KMS-11 (cell line): ENCODE measurements at regions not wholly inside any gene's neighbourhood (a gene's known extent, or its start where the extent isn't known, plus 50 kb on each side); places are given as distances from the start of the nearest gene placed in this dataset.

Experiments used
- H2AFZ ChIP-seq: fragments of 200-600 bp; sonication (generic); 2 replicates; pipeline ENCODE4 v1.6.1; 2016; ENCODE audit warnings: antibody characterized with exemption, mixed run types, low read depth
- H3K27ac ChIP-seq: fragments of 200-600 bp; sonication (generic); 2 replicates; pipeline ENCODE4 v1.6.1; 2016; ENCODE audit warnings: mild to moderate bottlenecking, mixed run types
- H3K27me3 ChIP-seq: fragments of 200-600 bp; sonication (generic); 2 replicates; pipeline ENCODE4 v1.6.1; 2017; ENCODE audit warnings: mild to moderate bottlenecking, low read depth, mixed run types, moderate library complexity; ENCODE audit not compliant: insufficient read depth
- H3K36me3 ChIP-seq: fragments of 200-600 bp; sonication (generic); 2 replicates; pipeline ENCODE4 v1.6.1; 2017; ENCODE audit warnings: mild to moderate bottlenecking, mixed run types; ENCODE audit not compliant: insufficient read depth
- H3K4me1 ChIP-seq: fragments of 200-600 bp; sonication (generic); 2 replicates; pipeline ENCODE4 v1.6.1; 2016; ENCODE audit warnings: mild to moderate bottlenecking, low read depth, mixed run types; ENCODE audit not compliant: poor library complexity, severe bottlenecking
- H3K4me2 ChIP-seq: fragments of 200-600 bp; sonication (generic); 2 replicates; pipeline ENCODE4 v1.7.0; 2016; ENCODE audit warnings: mild to moderate bottlenecking, mixed run types
- H3K4me3 ChIP-seq: fragments of 200-600 bp; sonication (generic); IDR thresholded peaks from 2 replicates; pipeline ENCODE4 v1.6.1; 2017; ENCODE audit warnings: low read depth, low read length, mixed read lengths; ENCODE audit not compliant: insufficient read depth
- H3K79me2 ChIP-seq: fragments of 200-600 bp; sonication (generic); 2 replicates; pipeline ENCODE4 v1.6.1; 2016; ENCODE audit warnings: low read depth, mixed run types; ENCODE audit not compliant: insufficient read depth
- H3K9ac ChIP-seq: fragments of 200-600 bp; sonication (generic); 2 replicates; pipeline ENCODE4 v1.6.1; 2016; ENCODE audit warnings: mild to moderate bottlenecking, mixed run types
- H4K20me1 ChIP-seq: fragments of 200-600 bp; sonication (generic); 2 replicates; pipeline ENCODE4 v1.6.1; 2016; ENCODE audit warnings: mild to moderate bottlenecking, mixed run types; ENCODE audit not compliant: insufficient read depth
- TF ChIP-seq, protein P1 (sequence below): fragments of 200-600 bp; sonication (generic); conservative IDR thresholded peaks from 2 replicates; pipeline ENCODE4 v1.6.1; 2017; ENCODE audit warnings: low read depth, mild to moderate bottlenecking, antibody characterized with exemption, low read length, moderate library complexity, mixed read lengths

DNA sequence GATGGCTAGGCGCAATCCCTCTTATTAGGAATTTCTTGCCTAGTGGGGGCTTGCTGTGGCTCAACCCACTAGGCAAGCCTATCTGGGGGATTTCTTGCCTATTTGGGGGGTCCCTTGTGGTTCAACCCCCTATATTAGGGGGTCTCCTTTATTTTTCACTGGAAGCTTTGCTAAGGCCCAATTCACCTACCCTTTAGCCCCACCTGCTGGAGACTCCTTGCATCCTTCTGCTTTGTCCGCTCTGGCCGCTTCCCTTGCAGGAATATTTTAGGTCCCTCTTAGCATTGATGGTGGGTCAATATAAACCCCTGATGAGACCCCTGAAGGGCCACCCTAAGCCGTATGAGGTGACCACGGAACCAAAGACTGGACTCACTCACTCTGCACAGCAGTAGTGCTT, 1552.1 kb downstream of the AACS start:
- Histone ChIP-seq H2AFZ (no peak overlapping the region), H3K4me2 (no peak overlapping the region), H3K9ac (no peak overlapping the region), H3K27me3 (no peaks in the 10 kb centered on the region), H3K4me3 (no peak overlapping the region), H3K4me1 (no peaks in the 10 kb centered on the region), H4K20me1 (no peaks in the 10 kb centered on the region), H3K79me2 (no peaks in the 10 kb centered on the region), H3K27ac (no peak overlapping the region), H3K36me3 (no peaks in the 10 kb centered on the region)
- TF ChIP-seq, protein P1, sequence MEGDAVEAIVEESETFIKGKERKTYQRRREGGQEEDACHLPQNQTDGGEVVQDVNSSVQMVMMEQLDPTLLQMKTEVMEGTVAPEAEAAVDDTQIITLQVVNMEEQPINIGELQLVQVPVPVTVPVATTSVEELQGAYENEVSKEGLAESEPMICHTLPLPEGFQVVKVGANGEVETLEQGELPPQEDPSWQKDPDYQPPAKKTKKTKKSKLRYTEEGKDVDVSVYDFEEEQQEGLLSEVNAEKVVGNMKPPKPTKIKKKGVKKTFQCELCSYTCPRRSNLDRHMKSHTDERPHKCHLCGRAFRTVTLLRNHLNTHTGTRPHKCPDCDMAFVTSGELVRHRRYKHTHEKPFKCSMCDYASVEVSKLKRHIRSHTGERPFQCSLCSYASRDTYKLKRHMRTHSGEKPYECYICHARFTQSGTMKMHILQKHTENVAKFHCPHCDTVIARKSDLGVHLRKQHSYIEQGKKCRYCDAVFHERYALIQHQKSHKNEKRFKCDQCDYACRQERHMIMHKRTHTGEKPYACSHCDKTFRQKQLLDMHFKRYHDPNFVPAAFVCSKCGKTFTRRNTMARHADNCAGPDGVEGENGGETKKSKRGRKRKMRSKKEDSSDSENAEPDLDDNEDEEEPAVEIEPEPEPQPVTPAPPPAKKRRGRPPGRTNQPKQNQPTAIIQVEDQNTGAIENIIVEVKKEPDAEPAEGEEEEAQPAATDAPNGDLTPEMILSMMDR, result 0 out of 2 replicates have a peak, but pooled peaks have one; percentile 37

DNA sequence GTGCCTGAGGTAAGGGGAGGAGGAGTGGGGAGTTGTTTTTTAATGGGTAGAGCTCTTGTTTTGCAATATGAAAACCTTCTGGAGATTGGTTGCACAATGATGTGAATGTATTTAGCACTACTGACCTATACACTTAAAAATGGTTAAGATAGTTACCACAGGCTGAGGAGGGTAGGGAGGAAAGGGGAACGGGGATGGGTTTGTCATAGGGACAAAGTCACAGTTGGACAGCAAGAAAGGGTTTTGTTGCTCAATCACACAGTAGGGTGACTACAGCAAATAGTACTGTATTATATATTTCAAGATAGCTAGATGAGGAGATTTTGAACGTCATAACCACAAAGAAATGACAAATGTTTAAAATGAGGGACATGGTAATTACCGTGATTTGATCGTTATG, 1562.4 kb downstream of the AACS start:
- TF ChIP-seq, protein P1, result no peak
- Histone ChIP-seq H3K4me2 (no peak overlapping the region), H4K20me1 (no peaks in the 10 kb centered on the region), H3K4me1 (no peaks in the 10 kb centered on the region), H3K36me3 (no peaks in the 10 kb centered on the region), H3K27ac (no peak overlapping the region), H2AFZ (no peak overlapping the region), H3K4me3 (no peak overlapping the region), H3K79me2 (no peaks in the 10 kb centered on the region), H3K9ac (no peak overlapping the region), H3K27me3 (no peaks in the 10 kb centered on the region)

DNA sequence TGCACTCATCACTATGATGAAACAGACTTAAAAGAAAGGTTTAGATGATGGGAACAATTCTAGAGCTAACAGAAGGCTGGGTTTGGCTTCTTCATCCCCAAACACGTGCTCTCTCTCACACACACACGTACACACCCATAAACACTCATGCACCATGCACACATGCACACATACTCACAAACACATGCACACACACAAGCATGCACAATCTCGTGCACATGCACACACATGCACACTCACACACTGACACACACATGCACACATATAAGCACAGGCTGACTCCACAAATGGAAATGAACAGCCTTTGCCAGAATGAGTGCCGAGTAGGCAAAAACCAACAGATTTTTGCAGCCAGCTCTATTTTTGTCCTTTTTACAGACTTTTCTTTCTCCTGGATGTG, 1571.6 kb downstream of the AACS start:
- Histone ChIP-seq H3K4me3 (no peak overlapping the region), H3K36me3 (no peaks in the 10 kb centered on the region), H3K4me1 (no peaks in the 10 kb centered on the region), H4K20me1 (no peaks in the 10 kb centered on the region), H3K79me2 (no peaks in the 10 kb centered on the region), H3K9ac (no peak overlapping the region), H3K27ac (no peak overlapping the region), H3K27me3 (no peaks in the 10 kb centered on the region), H3K4me2 (no peak overlapping the region), H2AFZ (no peak overlapping the region)
- TF ChIP-seq, protein P1, result no peak

DNA sequence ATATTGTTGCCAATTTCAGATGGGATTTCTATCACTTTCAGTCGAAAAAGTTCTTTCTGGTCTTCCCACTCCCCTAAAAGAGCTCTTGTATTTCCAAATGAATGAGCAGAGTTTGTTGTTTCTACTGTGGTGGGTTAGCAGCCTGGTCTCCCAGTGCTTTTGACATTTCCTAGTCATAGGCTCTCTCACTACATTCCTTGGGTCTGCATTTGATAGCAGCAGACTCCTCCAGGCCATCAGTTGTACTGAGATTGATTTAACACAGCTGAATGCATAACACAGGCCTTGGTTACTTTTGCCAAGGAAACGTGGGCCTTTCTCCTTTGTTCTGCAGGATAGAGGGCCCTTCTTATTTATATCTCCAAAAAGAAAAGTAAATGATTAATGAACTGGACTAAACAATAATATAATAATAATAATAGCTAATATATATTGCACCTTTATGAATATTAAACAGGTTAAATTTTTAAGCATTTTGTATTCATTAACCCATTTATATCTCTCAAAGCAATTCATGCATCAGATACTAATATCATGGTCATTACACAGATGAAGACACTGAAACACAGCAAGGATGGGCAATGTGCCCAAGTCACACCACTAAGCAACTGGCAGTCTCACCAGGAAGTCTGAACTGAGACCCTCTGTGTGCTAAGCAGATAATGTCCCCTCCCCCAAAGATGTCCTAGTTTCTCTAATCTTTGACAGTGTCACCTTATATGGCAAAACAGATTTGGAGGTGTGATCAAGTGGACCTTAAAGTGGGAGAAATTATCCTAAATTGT, 1579.2 kb downstream of the AACS start:
- H3K27me3 ChIP-seq, result no peaks in the 10 kb centered on the region
- H4K20me1 ChIP-seq, result no peaks in the 10 kb centered on the region
- H3K4me3 ChIP-seq, result no peak overlapping the region
- H3K9ac ChIP-seq, result no peak overlapping the region
- no peak overlapping the region for H2AFZ ChIP-seq
- no peaks in the 10 kb centered on the region for H3K4me1 ChIP-seq
- no peak overlapping the region for H3K4me2 ChIP-seq
- H3K36me3 ChIP-seq, result no peaks in the 10 kb centered on the region
- H3K27ac ChIP-seq, result no peak overlapping the region
- H3K79me2 ChIP-seq, result no peaks in the 10 kb centered on the region
- TF ChIP-seq, protein P1, result no peak
